NCI-H128 (cell line): ENCODE measurements at regions not wholly inside any gene's neighbourhood (a gene's known extent, or its start where the extent isn't known, plus 50 kb on each side); places are given as distances from the start of the nearest gene placed in this dataset.
A peak's percentile ranks its signal among the peaks of the same experiment; 100 is the strongest.
"Not testable (repeated sequence)": the region's sequence is repeated elsewhere in the genome, so short reads cannot be mapped to it uniquely, and the experiment has no call there.

Source experiments
- DNase-seq: peaks from one replicate; lab custom pipeline; 2025; ENCODE audit not compliant: unreplicated experiment; lab: John Stamatoyannopoulos, UW

- no peak for DNase-seq
Observed at GRCh38 chr7:81439591-81439990, 330.3 kb downstream of the HGF start.

DNA sequence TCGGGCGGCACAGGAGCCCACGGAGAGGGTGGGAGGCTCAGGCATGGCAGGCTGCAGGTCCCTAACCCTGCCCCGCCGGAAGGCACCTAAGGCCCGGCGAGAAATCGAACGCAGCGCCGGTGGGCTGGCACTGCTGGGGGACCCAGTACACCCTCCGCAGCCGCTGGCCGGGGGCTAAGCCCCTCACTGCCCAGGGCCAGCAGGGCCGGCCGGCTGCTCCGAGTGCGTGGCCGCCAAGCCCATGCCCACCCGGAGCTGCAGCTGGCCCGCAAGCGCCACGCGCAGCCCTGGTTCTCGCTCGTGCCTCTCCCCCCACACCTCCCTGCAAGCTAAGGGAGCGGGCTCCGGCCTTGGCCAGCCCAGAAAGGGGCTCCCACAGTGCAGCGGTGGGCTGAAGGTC is 332.7 kb downstream of the HGF start:
- DNase-seq: not testable (repeated sequence)

DNA sequence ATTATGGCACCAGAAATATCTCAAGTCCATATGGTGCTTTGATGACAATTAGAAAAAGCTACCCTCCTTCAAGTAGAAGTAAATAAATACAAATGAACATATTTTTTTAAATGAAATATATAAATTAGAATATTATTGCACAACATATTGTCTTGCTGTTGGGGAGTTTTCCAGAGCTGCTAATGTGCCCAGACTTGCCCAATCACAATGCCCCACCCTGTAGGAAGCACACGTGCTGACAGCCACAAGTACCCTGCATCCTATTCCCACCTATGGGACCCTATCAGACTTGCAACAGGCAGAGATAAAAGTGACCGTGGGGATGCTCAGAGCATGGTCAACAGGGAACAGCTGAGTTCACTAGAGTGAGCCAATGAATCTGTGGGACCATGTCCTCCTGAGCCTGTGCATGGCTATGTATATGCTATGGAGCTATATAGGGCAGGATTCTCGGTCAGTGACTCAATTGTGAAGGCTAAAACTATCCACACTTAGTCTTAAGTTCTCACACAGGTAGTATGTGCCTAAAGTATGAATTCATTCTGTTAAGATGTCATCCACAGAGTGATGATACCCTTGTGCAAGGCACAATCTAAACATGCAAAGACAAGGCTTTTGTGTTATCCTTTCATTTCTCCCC is 336.0 kb downstream of the HGF start:
- no peak for DNase-seq

GRCh38 chr7:81433206-81433605 is 336.6 kb downstream of the HGF start:
- no peak for DNase-seq

DNA sequence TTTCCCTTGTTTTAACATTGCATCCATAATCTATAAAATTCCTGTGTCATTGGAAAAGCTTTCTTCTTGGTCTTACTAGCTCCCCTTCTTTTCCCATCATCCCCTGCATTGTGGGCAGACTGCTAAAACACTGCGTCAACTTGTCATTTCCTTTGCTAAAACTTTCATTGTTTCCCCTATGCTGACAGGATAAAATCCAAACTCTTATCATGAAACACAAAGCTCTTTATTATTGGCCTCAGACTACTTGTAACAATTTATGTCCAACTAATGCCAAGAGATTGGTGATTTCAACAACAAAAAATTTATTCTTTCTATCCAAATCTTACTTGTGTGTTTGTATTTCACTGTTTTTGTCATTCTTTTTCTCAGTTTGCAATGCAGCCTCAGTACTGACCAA is 339.1 kb downstream of the HGF start:
- DNase-seq: no peak

DNA sequence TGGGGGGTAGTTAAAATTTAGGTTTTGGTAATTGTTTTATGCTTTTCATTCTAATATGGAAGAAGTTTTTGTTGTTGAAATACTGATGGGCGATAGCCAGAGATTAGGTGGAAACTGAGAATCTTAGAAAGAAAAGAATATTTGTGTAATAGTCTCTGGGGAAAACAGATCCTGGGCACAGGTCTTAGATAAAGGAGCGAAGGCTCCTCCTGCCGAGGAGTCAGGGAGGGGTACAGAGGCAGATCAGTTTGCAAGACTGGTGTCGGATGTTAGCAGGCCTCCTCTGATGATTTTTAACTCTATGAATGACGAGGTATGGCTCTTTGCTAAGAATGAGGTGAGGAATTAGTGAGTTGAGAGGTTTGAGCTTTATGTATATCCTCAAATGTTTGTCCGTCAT is 339.7 kb downstream of the HGF start:
- no peak for DNase-seq

- DNase-seq: no peak
Observed at GRCh38 chr7:81427461-81427860, 342.4 kb downstream of the HGF start.

GRCh38 chr7:81420526-81421226 is 349.2 kb downstream of the HGF start:
- no peak for DNase-seq

DNA sequence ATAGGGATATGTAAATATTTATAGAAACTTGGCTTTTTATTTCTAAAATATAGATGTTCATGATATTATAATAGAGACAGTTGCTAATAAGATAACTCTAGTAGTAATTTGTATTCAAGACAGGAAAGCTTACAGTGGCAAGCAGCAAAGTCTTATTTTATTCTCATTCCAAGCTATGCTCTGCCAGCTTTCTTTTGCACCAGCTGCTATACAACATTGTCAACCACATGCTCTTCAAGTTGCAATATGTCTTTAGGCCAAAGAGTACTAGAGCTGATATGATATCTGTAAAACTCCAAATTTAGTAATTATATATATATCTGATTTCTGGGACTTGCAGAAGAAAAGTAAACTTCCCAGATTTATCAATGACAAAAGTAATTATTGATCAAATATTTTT is 350.1 kb downstream of the HGF start:
- no peak for DNase-seq

DNA sequence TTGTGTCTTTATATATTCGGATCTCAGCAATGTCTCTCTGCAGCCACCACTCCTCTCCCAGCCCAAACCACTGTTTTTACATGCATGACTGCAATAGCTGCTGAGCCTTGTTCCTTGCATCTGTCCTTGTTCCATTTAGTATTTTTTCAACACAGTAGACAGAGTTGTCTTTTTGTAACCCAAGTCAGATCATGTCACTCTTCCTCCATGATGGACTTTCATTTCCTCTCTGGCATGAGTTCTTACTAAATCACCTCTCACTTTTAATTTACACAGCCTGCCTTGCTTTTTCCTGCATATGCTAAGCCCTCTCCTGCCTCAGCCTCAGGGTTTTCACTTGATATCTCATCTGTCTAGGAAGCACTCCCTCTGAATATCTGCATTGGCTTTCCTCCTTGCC is 353.2 kb downstream of the HGF start:
- DNase-seq: no peak

- no peak for DNase-seq
Observed at GRCh38 chr7:81415181-81415580, 354.7 kb downstream of the HGF start.

DNA sequence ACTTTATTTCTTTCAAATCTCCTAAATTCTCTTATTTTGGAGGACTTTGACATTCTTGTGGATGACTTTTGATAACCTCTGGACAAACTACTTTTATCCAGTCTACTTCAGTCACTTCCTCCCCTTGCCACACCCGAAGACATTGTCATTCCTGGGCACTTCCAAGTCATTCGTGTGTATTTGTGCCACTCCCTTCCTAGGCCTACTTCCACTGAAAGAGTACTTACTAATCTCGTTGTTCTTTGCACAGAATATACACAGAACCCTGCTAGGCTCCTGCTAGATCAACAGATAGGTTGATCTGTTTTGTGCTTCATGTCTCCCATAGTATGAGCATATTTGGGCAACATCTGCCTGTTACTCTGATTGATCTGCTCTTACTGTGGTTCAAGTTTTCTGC is 355.4 kb downstream of the HGF start:
- DNase-seq: no peak

GRCh38 chr7:81410471-81411117 is 359.3 kb downstream of the HGF start:
- DNase-seq: peak; percentile 7

DNA sequence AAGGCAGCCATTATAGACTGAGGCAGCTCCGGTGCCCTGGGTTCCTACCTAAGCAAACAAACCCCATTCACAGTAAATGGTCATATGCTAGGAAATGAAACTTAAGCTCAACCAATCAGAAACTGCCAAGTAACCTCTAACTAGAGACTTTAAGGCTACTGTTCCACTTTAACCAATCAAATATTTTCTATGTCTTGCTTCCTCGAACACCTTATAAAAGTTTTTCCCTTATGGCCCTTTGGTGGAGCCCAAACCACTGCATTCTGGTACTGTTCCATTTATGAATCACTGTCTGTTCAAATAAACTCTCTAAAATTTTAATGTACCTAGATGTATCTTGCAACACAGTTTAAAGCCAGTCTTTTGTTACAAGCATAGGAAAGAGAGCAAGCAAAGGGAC is 361.1 kb downstream of the HGF start:
- no peak for DNase-seq

GRCh38 chr7:81407094-81407493 is 362.8 kb downstream of the HGF start:
- DNase-seq: no peak

GRCh38 chr7:81404669-81405068 is 365.2 kb downstream of the HGF start:
- no peak for DNase-seq

GRCh38 chr7:81402227-81402626 is 367.6 kb downstream of the HGF start:
- DNase-seq: no peak

DNA sequence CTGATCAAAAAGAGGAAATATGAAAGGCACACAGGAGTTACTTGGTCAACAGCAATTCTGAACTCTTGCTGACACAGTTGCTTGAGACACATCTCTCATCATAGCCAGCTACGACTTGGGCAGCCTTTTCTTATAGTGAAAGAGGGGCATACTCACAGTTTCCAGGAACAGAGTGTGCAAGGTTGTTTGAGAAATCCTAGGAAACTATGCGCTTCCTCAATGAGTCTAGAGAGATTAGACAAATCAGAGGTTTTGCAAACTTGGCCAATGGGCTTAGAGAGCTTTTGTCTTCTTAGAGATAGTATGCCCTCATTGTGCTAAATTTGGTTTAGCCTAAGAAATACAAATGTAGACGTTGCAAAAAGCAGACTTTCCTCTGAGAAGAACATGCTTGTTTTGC is 370.4 kb downstream of the HGF start:
- no peak for DNase-seq

DNA sequence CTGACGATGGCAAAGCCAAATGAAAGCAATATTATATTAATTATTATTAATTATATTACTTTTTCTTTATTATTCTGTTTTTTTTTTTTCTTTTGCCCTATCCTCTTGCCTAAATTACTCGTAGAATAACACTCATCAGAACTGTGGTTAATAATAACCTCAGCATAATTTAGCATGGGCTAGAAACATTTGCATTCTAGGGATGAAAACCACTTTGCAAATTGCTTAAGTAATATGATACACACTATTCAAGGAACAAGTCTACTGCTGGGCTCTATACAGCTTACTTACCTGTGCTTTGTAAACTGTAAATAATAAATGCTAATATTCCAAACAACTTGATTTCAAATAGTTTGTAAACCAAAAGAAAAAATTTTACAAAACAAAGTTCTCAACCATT is 375.8 kb downstream of the HGF start:
- DNase-seq: no peak

DNA sequence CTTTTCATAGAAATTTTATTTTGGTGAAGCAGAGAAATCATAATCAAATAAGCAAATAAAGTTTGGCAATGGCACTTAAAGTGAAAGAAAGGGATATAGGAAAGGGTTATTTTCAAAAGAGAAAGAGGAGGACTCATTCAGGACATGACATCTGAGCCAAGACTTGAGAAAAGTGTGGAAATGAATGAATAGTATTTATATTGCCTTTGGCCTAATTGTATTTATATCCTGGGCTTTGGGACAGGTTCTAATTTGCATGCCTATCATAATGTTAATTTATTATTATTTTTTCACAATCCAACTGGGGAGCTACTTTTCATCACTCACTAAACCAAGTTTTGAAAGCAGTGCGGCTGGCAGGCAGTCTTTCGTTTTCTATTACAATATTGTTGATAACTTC is 376.8 kb downstream of the HGF start:
- DNase-seq: no peak

GRCh38 chr7:81385370-81385769 is 384.5 kb downstream of the HGF start:
- no peak for DNase-seq

DNA sequence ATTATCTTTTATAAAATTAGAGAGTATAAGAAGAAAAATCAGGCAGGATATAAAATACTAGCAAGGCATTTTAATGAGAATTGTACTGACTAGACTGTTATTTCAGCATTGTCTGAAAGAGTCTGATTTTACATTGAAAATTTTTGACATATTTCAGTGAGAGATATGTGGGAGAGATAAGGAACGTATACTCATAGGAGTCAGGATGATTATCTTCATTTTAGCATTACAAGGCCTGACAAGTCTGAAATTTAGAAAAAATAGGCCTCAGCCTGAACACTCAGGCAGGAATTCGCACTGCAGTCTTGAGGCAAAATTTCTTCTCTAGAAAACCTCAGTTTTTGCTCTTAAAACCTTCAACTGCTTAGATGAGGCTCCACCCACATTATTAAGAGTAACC is 386.0 kb downstream of the HGF start:
- DNase-seq: no peak

DNA sequence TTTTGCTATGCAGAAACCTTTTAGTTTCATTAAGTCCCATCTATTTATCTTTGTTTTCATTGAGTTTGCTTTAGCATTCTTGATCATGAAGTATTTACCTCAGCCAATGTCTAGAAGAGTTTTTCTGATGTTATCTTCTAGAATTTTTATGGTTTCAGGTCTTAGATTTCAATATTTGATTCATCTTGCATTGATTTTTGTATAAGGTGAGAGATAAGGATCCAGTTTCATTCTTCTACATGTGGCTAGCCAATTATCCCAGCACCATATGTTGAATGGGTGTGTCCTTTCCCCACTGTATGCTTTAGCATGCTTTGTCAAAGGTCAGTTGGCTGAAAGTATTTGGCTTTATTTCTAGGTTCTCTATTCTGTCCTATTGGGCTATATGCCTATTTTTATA is 395.2 kb downstream of the HGF start:
- not testable (repeated sequence) for DNase-seq
